GM18868 (cell line): ENCODE measurements at regions not wholly inside any gene's neighbourhood (a gene's known extent, or its start where the extent isn't known, plus 50 kb on each side); places are given as distances from the start of the nearest gene placed in this dataset.
"Not testable (repeated sequence)": the region's sequence is repeated elsewhere in the genome, so short reads cannot be mapped to it uniquely, and the experiment has no call there.

Source experiments
- ATAC-seq: cut with Tn5 transposase; IDR thresholded peaks from one replicate; pipeline ENCODE4 v1.9.1; 2021; ENCODE audit warnings: mild to moderate bottlenecking, moderate library complexity; ENCODE audit not compliant: unreplicated experiment

- no peak for ATAC-seq
Observed at GRCh38 chr5:96112123-96112670, 150.5 kb upstream of the ELL2 start.

- no peak for ATAC-seq
Observed at GRCh38 chr5:96111080-96111756, 149.6 kb upstream of the ELL2 start.

GRCh38 chr5:96110300-96110699 is 148.6 kb upstream of the ELL2 start:
- no peak for ATAC-seq

- not testable (repeated sequence) for ATAC-seq
Observed at GRCh38 chr5:96108629-96109028, 147.0 kb upstream of the ELL2 start.

GRCh38 chr5:96103829-96104228 is 142.2 kb upstream of the ELL2 start:
- not testable (repeated sequence) for ATAC-seq

- ATAC-seq: no peak
Observed at GRCh38 chr5:96101358-96102089, 139.9 kb upstream of the ELL2 start.

- not testable (repeated sequence) for ATAC-seq
Observed at GRCh38 chr5:96097488-96097887, 135.8 kb upstream of the ELL2 start.

GRCh38 chr5:96096724-96097123 is 135.1 kb upstream of the ELL2 start:
- no peak for ATAC-seq

- ATAC-seq: no peak
Observed at GRCh38 chr5:96094904-96095303, 133.3 kb upstream of the ELL2 start.

- no peak for ATAC-seq
Observed at GRCh38 chr5:96093890-96094381, 132.3 kb upstream of the ELL2 start.

- no peak for ATAC-seq
Observed at GRCh38 chr5:96093340-96093739, 131.7 kb upstream of the ELL2 start.

- no peak for ATAC-seq
Observed at GRCh38 chr5:96091874-96092273, 130.2 kb upstream of the ELL2 start.

- no peak for ATAC-seq
Observed at GRCh38 chr5:96090215-96090614, 128.6 kb upstream of the ELL2 start.

GRCh38 chr5:96088706-96089498 is 127.3 kb upstream of the ELL2 start:
- no peak for ATAC-seq

- no peak for ATAC-seq
Observed at GRCh38 chr5:96087939-96088338, 126.3 kb upstream of the ELL2 start.

GRCh38 chr5:96084874-96085506 is 123.3 kb upstream of the ELL2 start:
- ATAC-seq: no peak

GRCh38 chr5:96083361-96083881 is 121.8 kb upstream of the ELL2 start:
- ATAC-seq: no peak

- ATAC-seq: no peak
Observed at GRCh38 chr5:96081276-96081858, 119.7 kb upstream of the ELL2 start.

GRCh38 chr5:96080557-96080956 is 118.9 kb upstream of the ELL2 start:
- ATAC-seq: no peak

- ATAC-seq: no peak
Observed at GRCh38 chr5:96079962-96080361, 118.3 kb upstream of the ELL2 start.
